OCI-LY1 (cell line): ENCODE measurements at regions not wholly inside any gene's neighbourhood (a gene's known extent, or its start where the extent isn't known, plus 50 kb on each side); places are given as distances from the start of the nearest gene placed in this dataset.

ENCODE experiments used
- CTCF ChIP-seq: fragments of 200-600 bp; sonication (generic), shearing (Covaris generic); IDR thresholded peaks from 2 replicates; pipeline ENCODE4 v1.5.1; 2017; ENCODE audit warnings: mild to moderate bottlenecking, antibody characterized with exemption, low read length, moderate library complexity, mixed read lengths
- EZH2 ChIP-seq: fragments of 200-600 bp; sonication (generic), shearing (Covaris generic); IDR thresholded peaks from 2 replicates; pipeline ENCODE4 v1.8.0; 2017; ENCODE audit warnings: borderline replicate concordance, mixed run types, mild to moderate bottlenecking, antibody characterized with exemption, low read length, moderate library complexity, mixed read lengths

GRCh38 chr2:181789827-181790448 is 101.6 kb upstream of the ITPRID2 start:
- no peak for TF ChIP-seq CTCF
- TF ChIP-seq EZH2: no peak
